Uterus (tissue), 2 donors: ENCODE measurements at regions not wholly inside any gene's neighbourhood (a gene's known extent, or its start where the extent isn't known, plus 50 kb on each side); places are given as distances from the start of the nearest gene placed in this dataset.

Experiments used
- CTCF ChIP-seq, 4 experiments: fragments of 200-600 bp in 2 of 4; fragments of 450-650 bp in 2 of 4; sonication (generic) in 2 of 4; IDR thresholded peaks; one replicate each; pipeline ENCODE4 v1.5.1; 2016 to 2019; ENCODE audit warnings: antibody characterized with exemption in 4 of 4, mild to moderate bottlenecking in 2 of 4, moderate library complexity in 1 of 4
- POLR2A ChIP-seq, 2 donors: fragments of 450-650 bp; IDR thresholded peaks; one replicate each; pipeline ENCODE4 v1.6.1; 2016; ENCODE audit warnings: antibody characterized with exemption in 2 of 2, mild to moderate bottlenecking in 1 of 2, moderate library complexity in 1 of 2

DNA sequence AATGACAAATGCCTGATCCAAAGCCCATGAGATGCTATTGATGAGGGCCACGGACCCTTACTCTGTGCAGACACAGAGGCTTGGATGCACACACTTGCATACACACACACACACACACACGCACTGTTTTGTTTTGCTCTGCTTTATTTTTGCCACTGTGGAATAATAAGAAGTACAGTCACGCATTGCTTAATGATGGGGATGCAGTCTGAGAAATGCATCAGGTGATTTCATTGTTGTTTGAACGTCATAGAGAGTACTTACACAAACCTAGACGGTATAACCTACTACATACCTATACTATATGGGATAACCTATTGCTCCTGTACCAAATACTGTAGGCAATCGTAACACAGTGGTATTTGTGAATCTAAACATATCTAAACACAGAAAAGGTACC, 104.4 kb downstream of the RHOU start:
- TF ChIP-seq CTCF (IDR thresholded peaks at IDR 0.05), result no peak
- no peak for TF ChIP-seq POLR2A (IDR thresholded peaks at IDR 0.05)
